ENCODE measurements at regions not wholly inside any gene's neighbourhood (a gene's known extent, or its start where the extent isn't known, plus 50 kb on each side); places are given as distances from the start of the nearest gene placed in this dataset.
"Not testable (repeated sequence)": the region's sequence is repeated elsewhere in the genome, so short reads cannot be mapped to it uniquely, and the experiment has no call there.

- H3K36me3 ChIP-seq: no peaks in the 10 kb centered on the region
- DNase-seq: peak; percentile 13
- H3K27me3 ChIP-seq: no peaks in the 10 kb centered on the region
- no peak overlapping the region for H3K4me3 ChIP-seq
- peaks cover 10% of the 10 kb centered on the region for H3K9me3 ChIP-seq
These were observed 108.0 kb upstream of the MDM1 start for GRCh38 chr12:68440068-68440581.

- H3K9me3 ChIP-seq: peaks cover 10% of the 10 kb centered on the region
- DNase-seq: no peak
- H3K36me3 ChIP-seq: no peaks in the 10 kb centered on the region
- no peak overlapping the region for H3K4me3 ChIP-seq
- H3K27me3 ChIP-seq: no peaks in the 10 kb centered on the region
These were observed 109.0 kb upstream of the MDM1 start for GRCh38 chr12:68441167-68441566.

GRCh38 chr12:68442353-68442972 lies 110.3 kb upstream of the MDM1 start:
- H3K36me3 ChIP-seq, H3K9me3 ChIP-seq, H3K27me3 ChIP-seq, H3K4me3 ChIP-seq, DNase-seq: not testable (repeated sequence)

GRCh38 chr12:68443695-68444094 lies 111.5 kb upstream of the MDM1 start:
- not testable (repeated sequence) for H3K4me3 ChIP-seq, H3K9me3 ChIP-seq, H3K36me3 ChIP-seq, DNase-seq, H3K27me3 ChIP-seq

GRCh38 chr12:68445824-68446223 lies 113.7 kb upstream of the MDM1 start:
- no peak overlapping the region for H3K4me3 ChIP-seq
- no peaks in the 10 kb centered on the region for H3K36me3 ChIP-seq
- no peak for DNase-seq
- peaks cover 10% of the 10 kb centered on the region for H3K9me3 ChIP-seq
- H3K27me3 ChIP-seq: no peaks in the 10 kb centered on the region

GRCh38 chr12:68446384-68446783 lies 114.2 kb upstream of the MDM1 start:
- DNase-seq: no peak
- Histone ChIP-seq H3K36me3 (no peaks in the 10 kb centered on the region), H3K9me3 (peaks cover 10% of the 10 kb centered on the region), H3K4me3 (no peak overlapping the region), H3K27me3 (no peaks in the 10 kb centered on the region)

- H3K36me3 ChIP-seq: no peaks in the 10 kb centered on the region
- no peaks in the 10 kb centered on the region for H3K27me3 ChIP-seq
- DNase-seq: no peak
- H3K4me3 ChIP-seq: no peak overlapping the region
- H3K9me3 ChIP-seq: peaks cover 10% of the 10 kb centered on the region
These were observed 115.0 kb upstream of the MDM1 start for GRCh38 chr12:68446901-68447796.

- no peaks in the 10 kb centered on the region for H3K27me3 ChIP-seq
- H3K9me3 ChIP-seq: peaks cover 10% of the 10 kb centered on the region
- no peaks in the 10 kb centered on the region for H3K36me3 ChIP-seq
- no peak overlapping the region for H3K4me3 ChIP-seq
- DNase-seq: no peak
These were observed 115.7 kb upstream of the MDM1 start for GRCh38 chr12:68447797-68448260.

- Histone ChIP-seq H3K36me3 (no peaks in the 10 kb centered on the region), H3K27me3 (no peaks in the 10 kb centered on the region), H3K9me3 (peaks cover 5% of the 10 kb centered on the region), H3K4me3 (no peak overlapping the region)
- DNase-seq: no peak
These were observed 117.0 kb upstream of the MDM1 start for GRCh38 chr12:68449196-68449595.

- H3K36me3 ChIP-seq: no peaks in the 10 kb centered on the region
- H3K4me3 ChIP-seq: no peak overlapping the region
- no peaks in the 10 kb centered on the region for H3K27me3 ChIP-seq
- DNase-seq: no peak
- no peaks in the 10 kb centered on the region for H3K9me3 ChIP-seq
These were observed 118.7 kb upstream of the MDM1 start for GRCh38 chr12:68450947-68451260.

- DNase-seq: peak; percentile 87
- Histone ChIP-seq H3K36me3 (no peaks in the 10 kb centered on the region), H3K4me3 (no peak overlapping the region), H3K9me3 (no peaks in the 10 kb centered on the region), H3K27me3 (no peaks in the 10 kb centered on the region)
These were observed 119.3 kb upstream of the MDM1 start for GRCh38 chr12:68451261-68452077.

GRCh38 chr12:68452078-68452715 lies 120.0 kb upstream of the MDM1 start:
- no peak for DNase-seq
- H3K9me3 ChIP-seq: no peaks in the 10 kb centered on the region
- no peaks in the 10 kb centered on the region for H3K36me3 ChIP-seq
- no peaks in the 10 kb centered on the region for H3K27me3 ChIP-seq
- H3K4me3 ChIP-seq: no peak overlapping the region

- Histone ChIP-seq H3K36me3 (no peaks in the 10 kb centered on the region), H3K4me3 (no peak overlapping the region), H3K27me3 (no peaks in the 10 kb centered on the region), H3K9me3 (no peaks in the 10 kb centered on the region)
- no peak for DNase-seq
These were observed 121.1 kb upstream of the MDM1 start for GRCh38 chr12:68453278-68453677.

GRCh38 chr12:68453876-68454275 lies 121.7 kb upstream of the MDM1 start:
- Histone ChIP-seq H3K27me3 (no peaks in the 10 kb centered on the region), H3K4me3 (no peak overlapping the region), H3K36me3 (no peaks in the 10 kb centered on the region), H3K9me3 (no peaks in the 10 kb centered on the region)
- DNase-seq: no peak

GRCh38 chr12:68454892-68455291 lies 122.7 kb upstream of the MDM1 start:
- no peaks in the 10 kb centered on the region for H3K27me3 ChIP-seq
- H3K36me3 ChIP-seq: no peaks in the 10 kb centered on the region
- no peaks in the 10 kb centered on the region for H3K9me3 ChIP-seq
- H3K4me3 ChIP-seq: no peak overlapping the region
- DNase-seq: no peak

- Histone ChIP-seq H3K36me3 (no peaks in the 10 kb centered on the region), H3K27me3 (no peaks in the 10 kb centered on the region), H3K4me3 (no peak overlapping the region), H3K9me3 (no peaks in the 10 kb centered on the region)
- DNase-seq: no peak
These were observed 123.7 kb upstream of the MDM1 start for GRCh38 chr12:68455691-68456345.
